Hematopoietic multipotent progenitor cell treated with erythropoietin and hydrocortisone succinate and interleukin-3 and kit ligand, for 17 days (in vitro differentiated cells): ENCODE measurements at regions not wholly inside any gene's neighbourhood (a gene's known extent, or its start where the extent isn't known, plus 50 kb on each side); places are given as distances from the start of the nearest gene placed in this dataset.
"Not testable (repeated sequence)": the region's sequence is repeated elsewhere in the genome, so short reads cannot be mapped to it uniquely, and the experiment has no call there.

Experiments
- DNase-seq: peaks from one replicate; pipeline ENCODE4 v3.0.0-alpha.2; 2015; ENCODE audit warnings: low spot score

DNA sequence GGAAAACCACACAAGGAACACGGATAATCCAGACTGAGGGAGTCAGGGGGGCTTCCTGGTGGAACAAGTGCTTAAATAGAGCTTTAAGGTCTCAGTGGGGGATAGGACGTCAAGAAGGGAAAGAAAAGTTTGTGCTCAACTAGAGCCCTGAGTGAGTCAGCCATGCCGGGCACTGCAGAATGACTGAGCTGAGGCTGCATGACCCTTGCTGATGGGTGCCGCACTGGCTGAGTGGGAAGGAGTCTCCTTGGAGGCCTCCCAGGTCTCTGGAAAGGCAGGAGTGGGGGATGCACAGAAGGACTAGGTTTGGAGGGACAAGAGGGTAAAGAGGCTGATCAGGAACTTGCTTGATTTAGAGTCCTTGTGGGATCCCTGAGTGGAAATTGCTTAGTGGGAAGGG, 150.3 kb downstream of the RPLP1 start:
- DNase-seq: no peak

DNA sequence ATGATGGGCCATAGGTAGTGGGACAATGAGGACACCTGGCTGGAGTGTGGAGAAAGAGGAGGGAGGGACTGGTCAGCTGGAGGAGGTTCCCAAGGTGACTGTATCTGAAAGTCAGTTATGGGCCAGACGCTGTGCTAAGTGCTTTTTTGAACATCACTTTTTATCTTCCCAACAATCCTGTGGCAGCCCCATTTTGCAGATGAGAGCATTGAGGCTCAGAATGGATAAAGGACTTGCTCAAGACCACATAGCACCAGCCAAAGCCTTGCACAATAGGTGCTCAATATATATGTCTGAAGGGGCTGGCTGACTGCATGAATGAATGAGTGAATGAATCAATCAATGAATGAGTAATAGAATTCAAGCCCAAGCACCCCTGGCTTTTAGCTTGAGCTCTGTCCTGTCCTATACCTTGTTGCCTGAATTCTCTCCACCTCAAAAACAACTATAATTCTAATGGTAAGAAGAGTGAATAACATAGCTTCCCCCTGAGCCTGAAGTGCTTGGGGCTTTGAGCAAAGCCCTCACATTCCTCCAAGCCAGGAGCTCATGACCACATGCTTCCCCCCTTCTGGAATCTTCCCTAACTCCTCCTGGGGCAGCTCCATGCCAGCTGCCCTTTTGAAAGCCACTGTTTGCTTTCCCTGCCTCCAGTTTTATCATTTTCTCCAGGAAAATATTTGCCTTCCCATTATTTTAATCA, 150.9 kb downstream of the RPLP1 start:
- no peak for DNase-seq

DNA sequence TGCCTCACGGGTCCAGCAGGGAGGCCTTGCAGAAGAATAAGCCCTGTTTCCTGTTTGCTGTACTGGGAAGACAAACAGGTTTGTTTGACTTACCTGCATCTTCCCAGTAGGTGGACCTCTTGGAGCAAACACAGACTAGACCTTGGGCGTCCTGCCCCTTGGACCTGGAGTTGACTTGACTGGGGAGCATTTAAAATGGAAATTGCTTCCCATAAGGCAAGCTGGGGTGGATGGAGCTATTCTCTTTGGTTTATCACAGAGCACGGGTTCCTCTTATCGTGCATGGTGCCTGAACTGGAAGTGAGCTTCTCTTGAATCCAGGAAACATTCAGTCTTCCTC, 151.4 kb downstream of the RPLP1 start:
- DNase-seq: no peak

DNA sequence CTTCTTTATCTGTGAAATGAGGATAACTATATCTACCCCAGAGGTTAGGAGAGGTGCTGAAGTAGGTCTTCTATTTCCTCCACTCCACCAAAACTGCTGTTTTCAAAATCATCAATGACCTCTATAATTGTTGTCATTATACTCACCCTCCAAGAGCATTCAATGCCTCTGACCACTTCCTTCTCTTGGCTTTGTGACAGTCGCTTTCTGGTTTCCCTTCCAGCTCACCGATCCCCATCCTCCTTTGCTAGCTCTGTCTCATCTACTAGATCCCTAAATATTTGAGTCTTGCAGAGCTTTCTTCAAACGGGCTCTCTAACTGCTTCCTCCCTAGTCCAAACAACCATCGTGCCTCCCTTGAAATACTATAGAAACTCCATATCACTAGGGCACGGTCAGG, 153.5 kb downstream of the RPLP1 start:
- no peak for DNase-seq

DNA sequence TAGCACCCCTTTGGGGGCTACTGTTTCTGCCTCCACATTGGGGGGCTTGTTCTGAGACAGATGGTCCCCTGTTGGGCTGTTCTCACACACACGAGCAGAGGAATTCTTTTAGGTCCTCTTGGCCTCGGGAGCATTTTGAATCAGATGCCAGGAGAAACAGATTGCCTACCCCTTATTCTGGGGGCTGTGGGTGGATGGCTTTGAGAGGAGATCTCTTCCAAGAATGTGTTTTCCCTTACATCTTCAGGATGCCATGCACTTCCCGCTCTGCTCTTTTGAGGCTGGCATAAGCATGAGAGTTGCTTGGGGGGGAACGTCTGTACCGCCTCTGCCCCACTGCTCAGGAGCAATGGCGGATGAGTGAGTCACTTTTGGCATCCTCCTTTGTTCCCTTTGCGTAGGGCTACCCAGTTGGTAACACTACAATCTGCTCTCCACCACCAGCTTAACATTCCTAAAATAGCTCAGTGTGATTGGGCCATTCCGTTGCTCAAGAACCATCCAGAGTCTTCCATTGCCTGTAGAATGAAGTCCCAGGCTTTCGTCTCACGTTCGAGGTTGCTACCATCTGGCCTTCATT, 154.4 kb downstream of the RPLP1 start:
- DNase-seq: no peak

DNA sequence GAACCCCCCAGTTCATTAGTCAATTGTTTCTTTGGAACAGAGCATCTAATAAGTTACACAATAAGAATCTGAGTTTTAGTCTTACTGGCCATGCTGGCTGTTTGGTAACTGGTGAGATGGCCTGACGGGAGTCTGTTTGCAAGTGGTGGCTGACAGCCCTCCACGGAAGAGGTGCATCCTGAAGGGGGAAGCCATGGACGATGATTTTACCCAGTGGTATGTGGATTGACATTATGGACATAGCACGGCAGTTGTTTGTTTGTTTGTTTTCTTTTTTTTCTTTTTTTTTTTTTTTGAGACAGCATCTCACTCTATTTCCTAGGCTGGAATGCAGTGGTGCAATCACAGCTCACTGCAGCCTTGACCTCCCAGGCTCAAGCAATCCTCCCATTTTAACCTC, 156.0 kb downstream of the RPLP1 start:
- DNase-seq: no peak

DNA sequence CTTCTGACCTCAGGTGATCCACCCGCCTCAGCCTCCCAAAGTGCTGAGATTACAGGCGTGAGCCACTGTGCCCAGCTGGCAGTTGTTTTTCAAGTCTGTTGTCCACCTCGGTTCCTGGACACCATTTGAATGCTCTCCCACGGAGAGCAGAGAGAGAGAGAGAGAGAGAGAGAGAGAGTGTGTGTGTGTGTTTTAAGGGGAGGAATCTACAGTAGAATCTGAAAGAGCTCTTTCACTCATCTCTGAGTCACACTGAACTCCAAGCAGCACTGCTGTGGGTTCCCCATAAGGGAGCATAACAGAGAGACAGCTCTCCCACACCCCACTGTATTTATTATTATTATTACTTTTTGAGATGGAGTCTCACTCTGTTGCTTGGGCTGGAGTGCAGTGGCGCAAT, 156.6 kb downstream of the RPLP1 start:
- DNase-seq: no peak

DNA sequence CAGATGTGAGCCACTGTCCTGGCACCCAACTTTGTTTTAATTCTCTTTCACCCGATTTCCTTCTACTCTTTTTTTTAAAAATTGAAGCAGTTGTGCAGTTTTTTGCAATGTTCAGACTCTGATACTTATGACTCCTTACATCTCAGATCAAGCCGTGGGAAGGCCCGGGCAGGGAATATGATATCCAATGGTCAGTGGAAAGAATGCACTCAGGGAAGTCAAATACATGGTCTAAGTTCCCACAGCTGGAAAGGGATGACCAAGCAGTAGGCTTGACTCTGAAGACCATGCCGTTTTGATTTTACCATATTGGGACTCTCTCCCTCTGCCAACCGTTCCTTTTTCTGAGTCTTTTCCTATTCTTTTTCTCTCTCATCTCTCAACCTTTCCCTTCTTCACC, 157.2 kb downstream of the RPLP1 start:
- no peak for DNase-seq

DNA sequence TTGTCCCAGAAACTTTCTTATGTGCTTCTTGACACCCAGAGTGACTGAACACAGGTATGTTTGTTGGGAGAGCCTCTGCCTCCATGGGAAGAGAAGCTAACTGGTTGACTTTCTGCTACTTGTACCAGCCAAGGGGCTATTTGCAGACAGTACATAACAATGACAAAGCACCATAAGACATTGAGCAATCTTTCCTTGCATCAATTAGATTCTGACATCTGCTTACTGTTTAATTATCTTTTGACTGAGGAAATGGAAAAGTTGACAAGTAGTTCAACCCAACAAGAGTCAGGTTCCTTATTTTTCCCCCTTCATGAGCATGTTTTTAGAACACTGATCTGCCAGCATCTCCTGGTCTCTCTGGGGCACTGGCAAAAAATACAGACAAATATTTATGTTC, 157.7 kb downstream of the RPLP1 start:
- no peak for DNase-seq

DNA sequence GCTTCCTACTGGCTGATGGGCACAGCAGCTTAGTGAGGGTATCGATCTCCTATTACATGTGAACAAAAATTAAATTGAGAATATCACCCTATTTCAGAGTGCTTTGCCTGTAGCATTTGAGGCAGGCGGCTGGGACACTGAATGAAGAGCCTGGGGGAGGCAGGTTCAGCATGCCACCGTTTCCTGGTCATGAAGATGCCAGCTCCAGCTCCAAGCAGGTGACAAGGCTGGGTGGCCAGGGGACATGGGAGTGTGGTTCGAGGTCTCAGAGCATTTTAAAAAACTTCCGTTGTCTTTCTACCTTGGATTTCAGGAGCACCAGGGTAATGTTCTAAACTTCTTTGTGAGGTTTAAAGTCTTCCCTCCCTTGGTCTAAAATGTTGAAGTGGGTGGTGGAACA, 158.2 kb downstream of the RPLP1 start:
- no peak for DNase-seq

DNA sequence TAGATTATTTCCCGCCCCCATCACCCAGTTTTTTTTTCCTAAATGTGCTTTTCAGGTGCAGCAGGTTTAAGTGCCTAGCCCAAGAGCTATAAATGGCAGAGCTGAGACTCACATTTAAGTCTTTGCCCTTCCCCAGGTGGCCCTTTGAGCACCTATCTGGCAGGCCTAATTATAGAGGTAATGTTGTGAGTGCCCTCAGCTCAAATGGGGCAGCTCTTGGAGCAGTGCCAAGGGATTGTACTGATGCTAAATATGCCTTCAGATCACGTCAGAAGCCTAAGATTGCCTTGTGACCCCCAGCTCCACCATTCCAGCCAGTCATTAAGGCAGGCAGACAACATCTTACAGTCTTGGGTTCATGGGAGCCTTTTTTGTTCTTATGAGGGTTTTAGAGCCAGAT, 159.5 kb downstream of the RPLP1 start:
- no peak for DNase-seq

DNA sequence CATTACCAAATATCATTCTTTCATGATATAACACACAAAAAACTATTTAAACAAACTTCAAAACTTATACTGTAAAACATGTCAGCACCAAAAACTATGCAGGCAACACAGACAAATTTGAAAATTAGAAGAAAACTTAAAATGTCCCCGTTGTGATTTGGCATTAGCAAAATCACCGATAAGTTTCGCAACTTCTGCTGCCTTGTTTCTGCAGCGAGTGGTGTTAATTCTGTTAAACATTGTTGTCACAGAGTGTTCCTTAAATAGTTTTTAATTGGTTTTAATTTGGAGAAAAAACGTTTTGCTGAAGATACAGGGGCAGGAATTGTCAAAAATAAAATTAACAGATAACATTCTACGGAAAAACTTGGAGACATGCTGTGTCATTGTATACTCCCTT, 160.6 kb downstream of the RPLP1 start:
- DNase-seq: no peak

DNA sequence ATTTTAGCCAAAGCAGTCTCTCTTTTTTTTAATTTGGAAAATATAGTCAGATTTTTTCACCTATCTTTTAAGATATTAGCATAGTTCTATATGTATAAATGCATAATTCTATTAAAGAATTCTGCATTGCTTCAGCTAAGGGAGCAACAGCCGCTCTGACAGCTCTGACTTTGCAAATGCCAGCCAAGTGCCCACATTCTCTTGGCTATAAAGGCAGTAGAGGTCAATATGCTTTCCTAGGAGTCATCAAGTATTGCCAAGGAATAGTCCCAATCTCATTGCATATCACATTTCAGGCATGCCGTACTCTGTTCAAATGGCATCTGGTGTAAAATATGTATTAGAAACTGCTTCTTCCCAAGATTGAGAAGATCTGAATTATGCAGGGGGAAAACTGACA, 161.4 kb downstream of the RPLP1 start:
- no peak for DNase-seq

DNA sequence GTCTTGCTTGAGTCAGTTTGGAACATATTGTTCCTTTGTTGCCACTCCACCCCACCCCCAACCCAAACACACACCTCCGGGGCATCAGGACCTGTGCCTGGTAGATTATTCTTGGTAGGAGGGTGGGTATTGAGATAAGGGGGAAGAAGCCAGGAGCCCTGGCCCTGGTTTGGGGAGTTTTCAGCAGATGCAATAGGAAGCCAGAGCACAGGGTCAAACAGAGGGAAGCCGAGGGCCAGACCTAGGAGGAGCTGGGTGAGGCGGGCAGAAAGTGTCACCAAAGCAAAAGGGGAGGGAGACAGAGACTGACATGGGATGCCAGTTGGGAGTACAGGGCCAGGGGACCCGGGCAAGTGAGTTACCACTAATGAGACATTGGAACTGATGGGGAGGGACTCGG, 163.1 kb downstream of the RPLP1 start:
- no peak for DNase-seq

DNA sequence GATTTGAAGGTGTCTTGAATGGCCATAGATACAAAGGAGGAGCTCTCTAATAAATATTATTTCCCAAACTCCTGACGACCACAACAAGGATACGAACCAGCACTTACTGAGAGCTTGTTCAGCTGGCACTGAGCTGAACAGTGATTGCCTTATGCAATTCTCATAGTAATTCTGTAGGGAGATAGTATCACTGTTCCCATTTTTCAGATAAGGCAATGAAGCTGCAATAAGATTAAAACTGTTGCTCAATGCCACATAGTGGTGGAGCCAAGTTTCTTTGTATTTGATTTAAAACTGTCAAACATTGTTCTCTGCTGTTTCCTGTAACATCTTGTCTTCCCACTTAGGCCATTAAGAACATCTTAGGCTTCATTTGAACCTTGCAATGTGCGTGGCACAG, 163.9 kb downstream of the RPLP1 start:
- DNase-seq: no peak

DNA sequence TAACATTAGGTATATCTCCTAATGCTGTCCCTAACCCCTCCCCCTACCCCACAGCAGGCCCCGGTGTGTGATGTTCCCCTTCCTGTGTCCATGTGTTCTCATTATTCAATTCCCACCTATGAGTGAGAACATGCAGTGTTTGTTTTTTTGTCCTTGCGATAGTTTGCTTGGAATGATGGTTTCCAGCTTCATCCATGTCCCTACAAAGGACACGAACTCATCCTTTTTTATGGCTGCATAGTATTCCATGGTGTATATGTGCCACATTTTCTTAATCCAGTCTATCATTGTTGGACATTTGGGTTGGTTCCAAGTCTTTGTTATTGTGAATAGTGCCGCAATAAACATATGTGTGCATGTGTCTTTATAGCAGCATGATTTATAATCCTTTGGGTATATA, 164.5 kb downstream of the RPLP1 start:
- not testable (repeated sequence) for DNase-seq

DNA sequence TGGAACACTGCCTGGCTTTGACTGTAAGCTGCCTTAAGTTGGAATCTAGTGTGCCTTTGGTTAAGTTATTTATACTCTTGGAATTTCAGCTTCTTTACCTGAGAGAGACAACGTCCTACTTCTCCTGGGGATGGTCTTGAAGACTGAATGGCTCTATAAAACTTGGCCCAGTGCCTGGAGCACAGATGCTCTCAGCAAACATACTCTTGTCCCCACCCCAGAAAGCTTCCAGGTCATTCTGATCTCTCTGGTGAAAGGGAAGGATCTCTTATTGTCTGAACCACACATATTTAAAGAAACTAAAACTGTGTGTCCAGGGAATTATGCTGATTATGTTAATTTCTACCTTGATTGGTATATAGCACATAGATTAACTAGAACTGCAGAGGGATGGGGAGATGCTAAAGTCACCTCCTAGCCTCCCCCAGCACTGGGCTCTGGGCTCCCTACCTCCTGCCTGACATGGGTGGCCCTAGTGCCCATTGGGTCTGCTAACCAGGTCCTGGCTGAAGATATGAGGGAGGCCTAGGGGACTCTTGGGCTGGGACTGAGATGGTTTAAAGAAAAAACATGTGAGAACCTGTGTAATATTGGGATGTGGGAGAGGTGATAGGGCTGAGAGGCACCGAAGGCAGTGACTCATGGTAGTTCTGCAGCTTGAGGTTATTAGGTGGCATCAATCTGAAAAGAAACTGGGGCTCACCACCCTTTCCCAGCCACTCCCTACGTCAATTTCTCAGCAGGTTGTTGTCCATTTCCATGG, 171.0 kb downstream of the RPLP1 start:
- no peak for DNase-seq

DNA sequence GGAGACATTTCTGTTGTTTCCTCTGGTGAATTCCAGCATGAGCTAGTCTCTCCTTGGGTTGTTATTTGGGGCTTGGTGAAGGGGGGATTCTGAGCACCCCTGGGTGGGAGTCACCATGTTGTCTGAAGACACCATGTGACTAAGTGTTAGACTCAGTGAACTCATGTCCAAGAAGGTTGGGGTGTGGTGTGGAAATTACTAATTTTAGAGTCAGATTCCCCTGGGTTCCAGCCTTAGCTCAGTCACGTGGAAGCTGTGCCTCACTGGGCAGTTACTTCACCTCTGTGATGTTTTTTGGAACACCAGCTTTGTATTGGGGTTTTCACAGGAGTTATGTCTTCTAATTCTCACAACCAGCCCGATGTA, 171.5 kb downstream of the RPLP1 start:
- no peak for DNase-seq

DNA sequence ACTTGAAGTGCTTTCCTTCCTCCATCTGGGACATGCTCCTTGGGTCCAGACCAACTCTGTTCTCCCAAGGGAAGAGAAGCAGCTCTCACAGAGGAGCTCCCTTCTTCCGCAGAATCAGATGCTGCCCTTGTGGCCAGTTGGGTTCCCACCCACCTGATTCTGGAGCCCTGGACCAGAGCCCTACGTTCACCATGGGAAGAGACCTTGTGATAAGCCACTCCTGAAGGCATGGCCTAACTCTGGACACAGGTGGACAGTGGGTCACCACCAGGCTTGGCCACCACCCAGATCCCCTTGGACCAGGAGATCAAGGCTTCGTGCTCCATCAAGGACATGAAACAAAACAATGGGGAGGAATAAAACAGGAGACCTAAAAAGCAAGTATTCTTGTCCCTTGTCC, 172.2 kb downstream of the RPLP1 start:
- no peak for DNase-seq

DNA sequence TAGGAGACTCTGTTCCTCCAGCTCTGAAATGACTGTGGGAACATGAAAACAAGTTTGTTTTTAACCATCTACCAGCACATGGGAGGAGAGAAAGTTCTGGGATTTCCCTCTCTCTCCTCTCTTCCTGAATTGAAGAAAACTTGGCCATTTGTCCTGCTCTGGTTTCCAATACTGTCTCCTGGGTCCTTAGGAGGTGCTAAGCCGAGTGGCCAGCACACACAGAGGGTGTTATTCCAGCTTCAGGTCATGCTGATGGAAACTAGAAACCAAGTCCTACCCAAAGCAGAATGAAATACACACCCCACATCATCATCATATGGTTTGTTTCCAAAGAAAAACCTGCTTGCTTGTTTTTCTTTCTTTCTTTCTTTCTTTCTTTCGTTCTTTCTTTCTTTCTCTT, 172.7 kb downstream of the RPLP1 start:
- no peak for DNase-seq

DNA sequence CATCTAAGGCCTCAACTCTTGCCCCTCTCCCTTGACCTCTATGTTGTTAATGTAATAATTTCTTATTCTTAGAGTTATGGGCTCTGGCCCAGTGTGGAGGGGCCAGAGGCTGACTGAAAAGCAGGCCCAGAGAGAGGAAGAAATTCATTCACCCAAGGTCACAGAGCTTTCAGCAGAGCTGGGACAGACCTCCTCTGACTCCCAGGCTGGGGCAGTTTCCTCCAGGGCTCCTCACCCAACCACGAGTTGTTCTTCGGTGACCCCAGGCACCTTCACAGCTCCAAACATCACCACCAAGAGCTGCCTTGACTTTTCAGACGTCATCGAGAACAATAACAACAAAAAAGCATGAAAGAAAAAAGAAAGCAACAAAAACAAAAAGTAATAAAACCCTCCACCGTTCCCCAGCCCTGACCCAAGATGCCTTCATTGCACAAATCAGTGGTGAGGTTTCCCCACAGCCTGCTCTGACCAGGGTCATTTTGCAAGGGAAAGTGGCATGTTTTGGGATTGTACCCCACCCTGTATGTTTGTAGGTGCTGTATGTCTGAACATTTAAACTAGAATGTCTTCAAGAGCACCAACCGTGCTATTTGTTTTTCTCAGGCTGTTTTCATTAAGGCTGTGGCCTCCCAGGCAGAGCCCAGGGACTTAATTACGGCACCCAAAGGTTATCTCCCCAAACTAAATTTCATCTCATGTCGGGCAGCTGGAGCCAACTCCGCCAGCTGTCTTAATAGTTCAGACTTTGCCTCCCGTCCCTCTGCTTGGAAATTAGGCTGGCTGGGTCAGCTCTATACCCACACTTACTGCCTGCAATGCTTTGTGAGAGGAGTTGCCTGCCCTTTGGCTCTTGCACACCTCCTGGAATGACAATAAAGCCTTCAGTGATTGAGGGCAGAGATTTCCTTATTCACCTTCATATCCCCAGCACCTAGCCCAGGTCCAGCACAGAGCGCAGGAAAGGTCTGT, 173.8 kb downstream of the RPLP1 start:
- DNase-seq: no peak

DNA sequence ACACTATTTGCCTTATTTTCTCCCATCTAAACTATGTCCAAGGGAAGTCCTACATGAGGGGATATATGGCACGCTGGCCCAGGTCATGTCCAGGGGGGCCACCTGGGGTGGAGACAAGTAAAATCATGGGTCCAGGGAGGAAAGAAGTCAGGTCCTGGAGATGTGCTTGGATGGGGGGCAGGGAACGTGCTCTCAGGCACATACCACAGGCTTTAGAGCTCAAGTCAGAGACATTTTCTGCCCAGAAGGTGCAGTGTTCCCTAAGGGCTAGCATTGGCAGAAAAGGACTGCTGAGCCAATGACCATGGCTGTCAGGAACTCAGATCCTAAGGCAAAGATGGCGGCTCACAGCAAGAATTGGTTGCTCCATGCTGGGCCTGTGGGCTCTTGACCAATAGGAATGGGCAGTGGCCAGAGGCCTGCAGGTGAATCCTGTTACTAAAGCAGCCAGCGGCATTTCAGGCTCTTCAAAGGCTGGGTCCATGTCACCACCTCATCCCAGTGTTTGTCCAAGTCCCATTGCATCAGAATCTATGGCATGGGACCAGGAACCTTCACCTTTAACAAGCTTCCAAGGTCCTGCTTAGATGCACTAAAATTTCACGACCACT, 175.0 kb downstream of the RPLP1 start:
- DNase-seq: no peak
